Heart left ventricle (tissue), 13 donors: ENCODE measurements at regions not wholly inside any gene's neighbourhood (a gene's known extent, or its start where the extent isn't known, plus 50 kb on each side); places are given as distances from the start of the nearest gene placed in this dataset.

Experiments used
- POLR2A ChIP-seq, 2 donors: fragments of 450-650 bp; IDR thresholded peaks; one replicate each; pipeline ENCODE4 v1.6.1; 2017; ENCODE audit warnings: antibody characterized with exemption in 2 of 2, mild to moderate bottlenecking in 2 of 2, moderate library complexity in 2 of 2
- TF ChIP-seq, protein P1 (sequence below), 12 donors: fragments of 200-600 bp; sonication (generic) in 4 of 12; IDR thresholded peaks; one replicate each; pipeline versions ENCODE4 v1.5.0 to v1.8.0; 2018 to 2022; ENCODE audit warnings: antibody characterized with exemption in 12 of 12, mild to moderate bottlenecking in 5 of 12
- donor health status: ischemic (EF 13 %, LVEDD 7.1; RV severe dilation, severe dysfunction).
- donor health status: DM: no; HTN: yes; CAD: no.
- donor health status: DM: no; HTN: no; CAD: no.
- donor health status: ischemic (EF 25% LVEDD 6.9; RV normal size, moderate dysfunction).
- donor health status: ischemic (EF 25% LVEDD 5.7; RV mildly dilated, moderate dysfunction).
- donor health status: ischemic (EF 35%, LVEDD 5.7; RV mildly dilated, moderate dysfunction).
- donor health status: nonischemic (EF 11% LVEDD 7.7; RV severe dilation, severe dysfunction).
- donor health status: DM: yes; HTN: yes; CAD: no.
- donor health status: PGD.
- donor health status: ischemic (EF 29% LVEDD 5.4; RV normal size, mild dysfunction).
- donor health status: nonischemic (EF 23%, LVEDD 6.1; RV moderate dilation, normal function).

GRCh38 chr9:23441275-23441674 is 384.8 kb downstream of the ELAVL2 start:
- no peak for TF ChIP-seq POLR2A (IDR thresholded peaks at IDR 0.05)
- TF ChIP-seq, protein P1, sequence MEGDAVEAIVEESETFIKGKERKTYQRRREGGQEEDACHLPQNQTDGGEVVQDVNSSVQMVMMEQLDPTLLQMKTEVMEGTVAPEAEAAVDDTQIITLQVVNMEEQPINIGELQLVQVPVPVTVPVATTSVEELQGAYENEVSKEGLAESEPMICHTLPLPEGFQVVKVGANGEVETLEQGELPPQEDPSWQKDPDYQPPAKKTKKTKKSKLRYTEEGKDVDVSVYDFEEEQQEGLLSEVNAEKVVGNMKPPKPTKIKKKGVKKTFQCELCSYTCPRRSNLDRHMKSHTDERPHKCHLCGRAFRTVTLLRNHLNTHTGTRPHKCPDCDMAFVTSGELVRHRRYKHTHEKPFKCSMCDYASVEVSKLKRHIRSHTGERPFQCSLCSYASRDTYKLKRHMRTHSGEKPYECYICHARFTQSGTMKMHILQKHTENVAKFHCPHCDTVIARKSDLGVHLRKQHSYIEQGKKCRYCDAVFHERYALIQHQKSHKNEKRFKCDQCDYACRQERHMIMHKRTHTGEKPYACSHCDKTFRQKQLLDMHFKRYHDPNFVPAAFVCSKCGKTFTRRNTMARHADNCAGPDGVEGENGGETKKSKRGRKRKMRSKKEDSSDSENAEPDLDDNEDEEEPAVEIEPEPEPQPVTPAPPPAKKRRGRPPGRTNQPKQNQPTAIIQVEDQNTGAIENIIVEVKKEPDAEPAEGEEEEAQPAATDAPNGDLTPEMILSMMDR (IDR thresholded peaks at IDR 0.05) = no peak
